ENCODE measurements at regions not wholly inside any gene's neighbourhood (a gene's known extent, or its start where the extent isn't known, plus 50 kb on each side); places are given as distances from the start of the nearest gene placed in this dataset.

GRCh38 chr13:64371045-64371444, 2859.1 kb downstream of the PCDH9 start:
- no peak overlapping the region for H3K4me3 ChIP-seq
- H3K27me3 ChIP-seq: no peaks in the 10 kb centered on the region
- no peaks in the 10 kb centered on the region for H3K36me3 ChIP-seq
- no peak for ATAC-seq
- intact Hi-C loops (cut with DNase I): no loop called here
- H3K9me3 ChIP-seq: no peaks in the 10 kb centered on the region
- no peak for FAIRE-seq
- DNase-seq: no peak
- H3K4me1 ChIP-seq: no peaks in the 10 kb centered on the region
- no peak for TF ChIP-seq CTCF (IDR thresholded peaks at IDR 0.05)
- no peak overlapping the region for H3K27ac ChIP-seq

- DNase-seq (no peak), FAIRE-seq (no peak), ATAC-seq (no peak)
- Histone ChIP-seq H3K4me3 (no peak overlapping the region), H3K4me1 (no peaks in the 10 kb centered on the region), H3K9me3 (no peaks in the 10 kb centered on the region), H3K27me3 (no peaks in the 10 kb centered on the region), H3K27ac (no peak overlapping the region), H3K36me3 (no peaks in the 10 kb centered on the region)
- no peak for TF ChIP-seq CTCF (IDR thresholded peaks at IDR 0.05)
- intact Hi-C loops (cut with DNase I): no loop called here
- WGBS, 2 donors: 71 to 79% methylated on average over 5 of the region's 5 CpGs
These were observed 2861.0 kb downstream of the PCDH9 start for GRCh38 chr13:64369121-64369520.

- Histone ChIP-seq H3K9me3 (no peaks in the 10 kb centered on the region), H3K27ac (no peak overlapping the region), H3K4me1 (no peaks in the 10 kb centered on the region), H3K27me3 (no peaks in the 10 kb centered on the region), H3K36me3 (no peaks in the 10 kb centered on the region), H3K4me3 (no peak overlapping the region)
- DNase-seq: no peak
- 63 to 83% methylated on average over 2 of the region's 2 CpGs for WGBS, 2 donors
- ATAC-seq: no peak
- intact Hi-C loops (cut with DNase I): no loop called here
- no peak for FAIRE-seq
- TF ChIP-seq CTCF (IDR thresholded peaks at IDR 0.05): no peak
These were observed 2867.6 kb downstream of the PCDH9 start for GRCh38 chr13:64362564-64362963.

- Histone ChIP-seq H3K4me3 (no peak overlapping the region), H3K9me3 (no peaks in the 10 kb centered on the region), H3K27me3 (no peaks in the 10 kb centered on the region), H3K27ac (no peak overlapping the region), H3K36me3 (no peaks in the 10 kb centered on the region), H3K4me1 (no peaks in the 10 kb centered on the region)
- DNase-seq (no peak), FAIRE-seq (no peak), ATAC-seq (no peak)
- no peak for TF ChIP-seq CTCF (IDR thresholded peaks at IDR 0.05)
- WGBS, 2 donors: 48 to 59% methylated on average over 2 of the region's 2 CpGs
- intact Hi-C loops (cut with DNase I): no loop called here
These were observed 2882.5 kb downstream of the PCDH9 start for GRCh38 chr13:64347664-64348063.

GRCh38 chr13:64339373-64340063, 2890.6 kb downstream of the PCDH9 start:
- no peak for ATAC-seq
- Histone ChIP-seq H3K9me3 (no peaks in the 10 kb centered on the region), H3K36me3 (no peaks in the 10 kb centered on the region), H3K4me1 (no peaks in the 10 kb centered on the region), H3K27ac (no peak overlapping the region), H3K4me3 (no peak overlapping the region), H3K27me3 (no peaks in the 10 kb centered on the region)
- intact Hi-C loops (cut with DNase I): no loop called here
- no peak for DNase-seq
- WGBS, 2 donors: 44 to 54% methylated on average over 8 of the region's 8 CpGs
- FAIRE-seq: no peak
- TF ChIP-seq CTCF (IDR thresholded peaks at IDR 0.05): no peak

Measured in pancreas (tissue), 10 donors.